A673 (cell line): ENCODE measurements at regions not wholly inside any gene's neighbourhood (a gene's known extent, or its start where the extent isn't known, plus 50 kb on each side); places are given as distances from the start of the nearest gene placed in this dataset.

ENCODE experiments used
- BruUV-seq: library from RNA; stranded (reverse); fragments of 400-500 nt; replicated peaks from 2 replicates; lab custom pipeline; 2021; lab: Mats Ljungman, UMichigan
- CTCF ChIA-PET: fragments of 300-600 bp; sonication (Branson Sonifier 250); formaldehyde crosslinking; loops from one replicate; lab custom pipeline; 2022; ENCODE audit warnings: antibody characterized with exemption; lab: Charles Lee
- POLR2A ChIA-PET: fragments of 300-600 bp; sonication (Branson Sonifier 250); formaldehyde crosslinking; loops from one replicate; lab custom pipeline; 2022; ENCODE audit warnings: antibody characterized with exemption; ENCODE audit not compliant: low non-redundant PET; lab: Charles Lee
- DNase-seq: peaks from one replicate; pipeline ENCODE4 v3.0.0-alpha.2; 2015; ENCODE audit warnings: low spot score
- H3K27ac ChIP-seq: fragments of 200-600 bp; sonication (generic); 2 replicates; pipeline ENCODE4 v1.5.1; 2016; ENCODE audit warnings: mixed run types, low read depth, mild to moderate bottlenecking, mixed read lengths, antibody characterized with exemption, low read length; ENCODE audit not compliant: poor library complexity, severe bottlenecking
- H3K27me3 ChIP-seq: fragments of 200-600 bp; sonication (generic); replicated peaks from 2 replicates; pipeline ENCODE4 v1.6.1; 2017; ENCODE audit warnings: mixed run types, low read depth, mild to moderate bottlenecking, mixed read lengths, antibody characterized with exemption, low read length; ENCODE audit not compliant: insufficient read depth, poor library complexity
- H3K36me3 ChIP-seq: fragments of 200-600 bp; sonication (generic); 2 replicates; pipeline ENCODE4 v1.6.1; 2016; ENCODE audit warnings: mixed run types, mild to moderate bottlenecking, mixed read lengths, antibody characterized with exemption, low read length; ENCODE audit not compliant: insufficient read depth, poor library complexity, severe bottlenecking
- H3K4me1 ChIP-seq: fragments of 200-600 bp; sonication (generic); 2 replicates; pipeline ENCODE4 v1.6.1; 2017; ENCODE audit warnings: mixed run types, mild to moderate bottlenecking, mixed read lengths, antibody characterized with exemption, low read length; ENCODE audit not compliant: insufficient read depth, poor library complexity, severe bottlenecking
- H3K4me3 ChIP-seq: fragments of 200-600 bp; sonication (generic); 2 replicates; pipeline ENCODE4 v1.5.1; 2016; ENCODE audit warnings: low read depth, mixed run types, mild to moderate bottlenecking, mixed read lengths, low read length; ENCODE audit not compliant: poor library complexity, severe bottlenecking
- H3K9me3 ChIP-seq: fragments of 200-600 bp; sonication (generic); 2 replicates; pipeline ENCODE4 v1.6.1; 2016; ENCODE audit warnings: mixed run types, low read depth, mild to moderate bottlenecking, mixed read lengths, antibody characterized with exemption, low read length; ENCODE audit not compliant: poor library complexity, severe bottlenecking
- EZH2 ChIP-seq: fragments of 200-600 bp; sonication (generic); IDR thresholded peaks from 2 replicates; pipeline ENCODE4 v1.6.1; 2017; ENCODE audit warnings: borderline replicate concordance, low read depth, mild to moderate bottlenecking, mixed read lengths, antibody characterized with exemption, low read length; ENCODE audit not compliant: poor library complexity, severe bottlenecking
- intact Hi-C: fragments of 100-400 bp; cut with micrococcal nuclease; formaldehyde crosslinking; loops from one replicate; pipeline ENCODE4 v1.10.0; 2022; ENCODE audit not compliant: unreplicated experiment
- TF ChIP-seq, protein P1 (sequence below): fragments of 300-800, 200-600 bp; sonication (generic); conservative IDR thresholded peaks from 2 replicates; pipeline ENCODE4 v1.5.1; 2017; ENCODE audit warnings: low read depth, mild to moderate bottlenecking, antibody characterized with exemption, low read length, moderate library complexity, mixed read lengths

GRCh38 chr5:158638396-158638795 is 461.3 kb downstream of the EBF1 start:
- no peaks in the 10 kb centered on the region for H3K4me1 ChIP-seq
- TF ChIP-seq, protein P1, sequence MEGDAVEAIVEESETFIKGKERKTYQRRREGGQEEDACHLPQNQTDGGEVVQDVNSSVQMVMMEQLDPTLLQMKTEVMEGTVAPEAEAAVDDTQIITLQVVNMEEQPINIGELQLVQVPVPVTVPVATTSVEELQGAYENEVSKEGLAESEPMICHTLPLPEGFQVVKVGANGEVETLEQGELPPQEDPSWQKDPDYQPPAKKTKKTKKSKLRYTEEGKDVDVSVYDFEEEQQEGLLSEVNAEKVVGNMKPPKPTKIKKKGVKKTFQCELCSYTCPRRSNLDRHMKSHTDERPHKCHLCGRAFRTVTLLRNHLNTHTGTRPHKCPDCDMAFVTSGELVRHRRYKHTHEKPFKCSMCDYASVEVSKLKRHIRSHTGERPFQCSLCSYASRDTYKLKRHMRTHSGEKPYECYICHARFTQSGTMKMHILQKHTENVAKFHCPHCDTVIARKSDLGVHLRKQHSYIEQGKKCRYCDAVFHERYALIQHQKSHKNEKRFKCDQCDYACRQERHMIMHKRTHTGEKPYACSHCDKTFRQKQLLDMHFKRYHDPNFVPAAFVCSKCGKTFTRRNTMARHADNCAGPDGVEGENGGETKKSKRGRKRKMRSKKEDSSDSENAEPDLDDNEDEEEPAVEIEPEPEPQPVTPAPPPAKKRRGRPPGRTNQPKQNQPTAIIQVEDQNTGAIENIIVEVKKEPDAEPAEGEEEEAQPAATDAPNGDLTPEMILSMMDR = no peak
- no peak for TF ChIP-seq EZH2
- no peak for DNase-seq
- CTCF ChIA-PET = no interaction called here
- no peaks in the 10 kb centered on the region for H3K27me3 ChIP-seq
- no peak overlapping the region for H3K4me3 ChIP-seq
- H3K27ac ChIP-seq = no peak overlapping the region
- POLR2A ChIA-PET = no interaction called here
- intact Hi-C loops = no loop called here
- H3K36me3 ChIP-seq = no peaks in the 10 kb centered on the region
- H3K9me3 ChIP-seq = no peaks in the 10 kb centered on the region
- BruUV-seq = no TSS peak

GRCh38 chr5:158637039-158637438 is 462.7 kb downstream of the EBF1 start:
- ChIA-PET POLR2A (no interaction called here), CTCF (no interaction called here)
- DNase-seq = no peak
- H3K9me3 ChIP-seq = no peaks in the 10 kb centered on the region
- TF ChIP-seq, protein P1 = no peak
- TF ChIP-seq EZH2 = no peak
- H3K27ac ChIP-seq = no peak overlapping the region
- intact Hi-C loops = no loop called here
- H3K27me3 ChIP-seq = no peaks in the 10 kb centered on the region
- H3K4me3 ChIP-seq = no peak overlapping the region
- no peaks in the 10 kb centered on the region for H3K36me3 ChIP-seq
- no TSS peak for BruUV-seq
- H3K4me1 ChIP-seq = no peaks in the 10 kb centered on the region

GRCh38 chr5:158635565-158635964 is 464.2 kb downstream of the EBF1 start:
- BruUV-seq = no TSS peak
- no peak overlapping the region for H3K4me3 ChIP-seq
- H3K27ac ChIP-seq = no peak overlapping the region

More at GRCh38 chr5:158635565-158635964, 464.2 kb downstream of the EBF1 start:
- no peak for DNase-seq
- intact Hi-C loops = no loop called here
- POLR2A ChIA-PET = no interaction called here
- H3K9me3 ChIP-seq = no peaks in the 10 kb centered on the region
- no peaks in the 10 kb centered on the region for H3K27me3 ChIP-seq
- H3K36me3 ChIP-seq = no peaks in the 10 kb centered on the region
- no peaks in the 10 kb centered on the region for H3K4me1 ChIP-seq
- TF ChIP-seq, protein P1 = no peak
- TF ChIP-seq EZH2 = no peak
- CTCF ChIA-PET = no interaction called here
